ENCODE measurements at regions not wholly inside any gene's neighbourhood (a gene's known extent, or its start where the extent isn't known, plus 50 kb on each side); places are given as distances from the start of the nearest gene placed in this dataset.
"Not testable (repeated sequence)": the region's sequence is repeated elsewhere in the genome, so short reads cannot be mapped to it uniquely, and the experiment has no call there.

GRCh38 chr14:83893447-83893846 is 1636.5 kb upstream of the FLRT2 start:
- H3K4me1 Mint-ChIP-seq (ENCODE audit: insufficient read depth, unreplicated experiment): no peaks in the 10 kb centered on the region
- no peaks in the 10 kb centered on the region for H3K27me3 Mint-ChIP-seq (ENCODE audit: insufficient read depth, unreplicated experiment)
- TF ChIP-seq CTCF (IDR thresholded peaks at IDR 0.05; ENCODE audit: unreplicated experiment): no peak
- intact Hi-C loops (cut with micrococcal nuclease): no loop called here
- H3K27ac Mint-ChIP-seq (ENCODE audit: low read depth, unreplicated experiment): no peak overlapping the region
- POLR2A ChIA-PET: no interaction called here
- CTCF ChIA-PET: interaction anchor here (0.7 kb wide), 1 partner anchor 47 kb away, joined by 3 read pairs; no protein-coding TSS in a partner anchor
- H3K4me3 Mint-ChIP-seq (ENCODE audit: unreplicated experiment): no peak overlapping the region
- no peak for DNase-seq (ENCODE audit: unreplicated experiment)
- no peaks in the 10 kb centered on the region for H3K36me3 Mint-ChIP-seq (ENCODE audit: insufficient read depth, unreplicated experiment)
- BruUV-seq (replicated peaks): no TSS peak
- H3K9me3 Mint-ChIP-seq (ENCODE audit: unreplicated experiment): no peaks in the 10 kb centered on the region

- no TSS peak for BruUV-seq (replicated peaks)
- H3K4me3 Mint-ChIP-seq (ENCODE audit: unreplicated experiment): no peak overlapping the region
- H3K27me3 Mint-ChIP-seq (ENCODE audit: insufficient read depth, unreplicated experiment): no peaks in the 10 kb centered on the region
- H3K36me3 Mint-ChIP-seq (ENCODE audit: insufficient read depth, unreplicated experiment): no peaks in the 10 kb centered on the region
- TF ChIP-seq CTCF (IDR thresholded peaks at IDR 0.05; ENCODE audit: unreplicated experiment): no peak
- H3K27ac Mint-ChIP-seq (ENCODE audit: low read depth, unreplicated experiment): no peak overlapping the region
- no peaks in the 10 kb centered on the region for H3K9me3 Mint-ChIP-seq (ENCODE audit: unreplicated experiment)
- no peaks in the 10 kb centered on the region for H3K4me1 Mint-ChIP-seq (ENCODE audit: insufficient read depth, unreplicated experiment)
- DNase-seq (ENCODE audit: unreplicated experiment): no peak
- intact Hi-C loops (cut with micrococcal nuclease): no loop called here
- POLR2A ChIA-PET: no interaction called here
- CTCF ChIA-PET: no interaction called here
These were observed 1635.4 kb upstream of the FLRT2 start for GRCh38 chr14:83894568-83894967.

GRCh38 chr14:83898558-83898957 is 1631.4 kb upstream of the FLRT2 start:
- CTCF ChIA-PET: interaction anchor here (0.6 kb wide), 1 partner anchor 59 kb away, joined by 3 read pairs; no protein-coding TSS in a partner anchor
- H3K4me3 Mint-ChIP-seq (ENCODE audit: unreplicated experiment); H3K27me3 Mint-ChIP-seq (ENCODE audit: insufficient read depth, unreplicated experiment); H3K36me3 Mint-ChIP-seq (ENCODE audit: insufficient read depth, unreplicated experiment); DNase-seq (ENCODE audit: unreplicated experiment); H3K9me3 Mint-ChIP-seq (ENCODE audit: unreplicated experiment); H3K4me1 Mint-ChIP-seq (ENCODE audit: insufficient read depth, unreplicated experiment); H3K27ac Mint-ChIP-seq (ENCODE audit: low read depth, unreplicated experiment); BruUV-seq (replicated peaks); intact Hi-C loops (cut with micrococcal nuclease): not testable (repeated sequence)
- POLR2A ChIA-PET: interaction anchor here (1.0 kb wide), 1 partner anchor 26 kb away, joined by 4 read pairs; no protein-coding TSS in a partner anchor

GRCh38 chr14:83899706-83900105 is 1630.2 kb upstream of the FLRT2 start:
- no peaks in the 10 kb centered on the region for H3K4me1 Mint-ChIP-seq (ENCODE audit: insufficient read depth, unreplicated experiment)
- no TSS peak for BruUV-seq (replicated peaks)
- CTCF ChIA-PET: no interaction called here

More at GRCh38 chr14:83899706-83900105, 1630.2 kb upstream of the FLRT2 start:
- DNase-seq (ENCODE audit: unreplicated experiment): no peak
- Mint-ChIP-seq H3K27me3 (ENCODE audit: insufficient read depth, unreplicated experiment) (no peaks in the 10 kb centered on the region), H3K27ac (ENCODE audit: low read depth, unreplicated experiment) (no peak overlapping the region), H3K9me3 (ENCODE audit: unreplicated experiment) (no peaks in the 10 kb centered on the region), H3K36me3 (ENCODE audit: insufficient read depth, unreplicated experiment) (no peaks in the 10 kb centered on the region), H3K4me3 (ENCODE audit: unreplicated experiment) (no peak overlapping the region)
- no peak for TF ChIP-seq CTCF (IDR thresholded peaks at IDR 0.05; ENCODE audit: unreplicated experiment)
- POLR2A ChIA-PET: interaction anchor here (1.2 kb wide), 1 partner anchor 9 kb away, joined by 3 read pairs; no protein-coding TSS in a partner anchor
- intact Hi-C loops (cut with micrococcal nuclease): no loop called here
